Breast epithelium (tissue), 3 donors: ENCODE measurements at regions not wholly inside any gene's neighbourhood (a gene's known extent, or its start where the extent isn't known, plus 50 kb on each side); places are given as distances from the start of the nearest gene placed in this dataset.

Source experiments
- CTCF ChIP-seq, 3 donors: fragments of 450-650 bp; IDR thresholded peaks; one replicate each; pipeline ENCODE4 v1.5.1; 2016 to 2017; ENCODE audit warnings: antibody characterized with exemption in 3 of 3, mild to moderate bottlenecking in 3 of 3, moderate library complexity in 3 of 3
- POLR2A ChIP-seq: fragments of 450-650 bp; IDR thresholded peaks from one replicate; pipeline ENCODE4 v1.6.1; 2016; ENCODE audit warnings: antibody characterized with exemption, mild to moderate bottlenecking, moderate library complexity

GRCh38 chr6:101070044-101070608 is 189.0 kb upstream of the ASCC3 start:
- TF ChIP-seq CTCF (IDR thresholded peaks at IDR 0.05): no peak
- no peak for TF ChIP-seq POLR2A
